NCI-H2171 treated with DMSO at 0.1 percent for 48 hours (cell line): ENCODE measurements at regions not wholly inside any gene's neighbourhood (a gene's known extent, or its start where the extent isn't known, plus 50 kb on each side); places are given as distances from the start of the nearest gene placed in this dataset.
"Not testable (repeated sequence)": the region's sequence is repeated elsewhere in the genome, so short reads cannot be mapped to it uniquely, and the experiment has no call there.

Source experiments
- DNase-seq: peaks from one replicate; lab custom pipeline; 2025; lab: John Stamatoyannopoulos, UW

- DNase-seq, result no peak
Observed at GRCh38 chr13:68808456-68808855, 1299.2 kb upstream of the ATXN8OS start.

- no peak for DNase-seq
Observed at GRCh38 chr13:68806125-68806524, 1301.5 kb upstream of the ATXN8OS start.

- no peak for DNase-seq
Observed at GRCh38 chr13:68784275-68784674, 1323.4 kb upstream of the ATXN8OS start.

- DNase-seq, result no peak
Observed at GRCh38 chr13:68759617-68760016, 1348.0 kb upstream of the ATXN8OS start.

- no peak for DNase-seq
Observed at GRCh38 chr13:68749796-68750195, 1357.8 kb upstream of the ATXN8OS start.

- DNase-seq, result no peak
Observed at GRCh38 chr13:68748038-68748437, 1359.6 kb upstream of the ATXN8OS start.

GRCh38 chr13:68745502-68745901 is 1362.1 kb upstream of the ATXN8OS start:
- no peak for DNase-seq

- DNase-seq, result no peak
Observed at GRCh38 chr13:68736961-68737360, 1370.7 kb upstream of the ATXN8OS start.

GRCh38 chr13:68727798-68728197 is 1379.8 kb upstream of the ATXN8OS start:
- no peak for DNase-seq

- DNase-seq, result peak; percentile 23
Observed at GRCh38 chr13:68727165-68727564, 1380.5 kb upstream of the ATXN8OS start.

- no peak for DNase-seq
Observed at GRCh38 chr13:68719815-68720214, 1387.8 kb upstream of the ATXN8OS start.

GRCh38 chr13:68715651-68716050 is 1392.0 kb upstream of the ATXN8OS start:
- DNase-seq, result no peak

GRCh38 chr13:68714292-68714691 is 1393.3 kb upstream of the ATXN8OS start:
- no peak for DNase-seq

GRCh38 chr13:68713394-68713793 is 1394.2 kb upstream of the ATXN8OS start:
- no peak for DNase-seq

- no peak for DNase-seq
Observed at GRCh38 chr13:68708336-68708908, 1399.2 kb upstream of the ATXN8OS start.

GRCh38 chr13:68706044-68706443 is 1401.6 kb upstream of the ATXN8OS start:
- DNase-seq, result not testable (repeated sequence)

GRCh38 chr13:68697551-68697950 is 1410.1 kb upstream of the ATXN8OS start:
- DNase-seq, result peak; percentile 13

GRCh38 chr13:68696907-68697306 is 1410.7 kb upstream of the ATXN8OS start:
- DNase-seq, result no peak

GRCh38 chr13:68692049-68692448 is 1415.6 kb upstream of the ATXN8OS start:
- no peak for DNase-seq

GRCh38 chr13:68690567-68690966 is 1417.1 kb upstream of the ATXN8OS start:
- DNase-seq, result no peak

GRCh38 chr13:68676513-68677115 is 1431.0 kb upstream of the ATXN8OS start:
- DNase-seq, result no peak

GRCh38 chr13:68675209-68675608 is 1432.4 kb upstream of the ATXN8OS start:
- no peak for DNase-seq

- no peak for DNase-seq
Observed at GRCh38 chr13:68667863-68668262, 1437.7 kb upstream of the PCDH9 start.

GRCh38 chr13:68666774-68667397 is 1436.8 kb upstream of the PCDH9 start:
- no peak for DNase-seq
